Left lobe of liver (tissue), 2 donors: ENCODE measurements at regions not wholly inside any gene's neighbourhood (a gene's known extent, or its start where the extent isn't known, plus 50 kb on each side); places are given as distances from the start of the nearest gene placed in this dataset.

Source experiments
- ATAC-seq: fragments of 200-7000 bp; cut with Tn5 transposase; one replicate; pipeline ENCODE4 v1.9.1; 2020; ENCODE audit warnings: mild to moderate bottlenecking, moderate library complexity
- DNase-seq: peaks from one replicate; pipeline ENCODE4 v3.0.0-alpha.2; 2020; ENCODE audit warnings: low spot score
- donor health status: DM: no; HTN: no; CAD: no; lungs with moderate emphysema.
- donor health status: DM: no; HTN: yes; CAD: no.

- DNase-seq (no peak), ATAC-seq (peak; percentile 81)
These were observed 605.5 kb upstream of the SALL1 start for GRCh38 chr16:51756447-51757123.

GRCh38 chr16:51755577-51756355 is 604.7 kb upstream of the SALL1 start:
- DNase-seq (no peak), ATAC-seq (no peak)

GRCh38 chr16:51755039-51755501 is 604.0 kb upstream of the SALL1 start:
- ATAC-seq (no peak), DNase-seq (no peak)

- ATAC-seq (no peak), DNase-seq (no peak)
These were observed 602.5 kb upstream of the SALL1 start for GRCh38 chr16:51753467-51754127.

- DNase-seq = no peak
- ATAC-seq = no peak
These were observed 601.4 kb upstream of the SALL1 start for GRCh38 chr16:51752438-51752995.

GRCh38 chr16:51747329-51747728 is 596.3 kb upstream of the SALL1 start:
- no peak for ATAC-seq
- no peak for DNase-seq

GRCh38 chr16:51734220-51734619 is 583.1 kb upstream of the SALL1 start:
- DNase-seq = no peak
- no peak for ATAC-seq

- ATAC-seq = no peak
- DNase-seq = no peak
These were observed 582.1 kb upstream of the SALL1 start for GRCh38 chr16:51733181-51733580.

- ATAC-seq (no peak), DNase-seq (no peak)
These were observed 580.1 kb upstream of the SALL1 start for GRCh38 chr16:51731160-51731559.

GRCh38 chr16:51723036-51723724 is 572.1 kb upstream of the SALL1 start:
- DNase-seq (no peak), ATAC-seq (no peak)

- no peak for ATAC-seq
- DNase-seq = no peak
These were observed 571.4 kb upstream of the SALL1 start for GRCh38 chr16:51722467-51722866.

- no peak for ATAC-seq
- no peak for DNase-seq
These were observed 568.3 kb upstream of the SALL1 start for GRCh38 chr16:51719376-51719775.

GRCh38 chr16:51716195-51716594 is 565.1 kb upstream of the SALL1 start:
- no peak for ATAC-seq
- DNase-seq = no peak

GRCh38 chr16:51713502-51713901 is 562.4 kb upstream of the SALL1 start:
- ATAC-seq (no peak), DNase-seq (no peak)

GRCh38 chr16:51710905-51711563 is 560.0 kb upstream of the SALL1 start:
- DNase-seq (no peak), ATAC-seq (no peak)

GRCh38 chr16:51710186-51710585 is 559.1 kb upstream of the SALL1 start:
- no peak for DNase-seq
- ATAC-seq = no peak

- DNase-seq = no peak
- ATAC-seq = no peak
These were observed 557.8 kb upstream of the SALL1 start for GRCh38 chr16:51708861-51709260.

GRCh38 chr16:51707666-51708065 is 556.6 kb upstream of the SALL1 start:
- ATAC-seq (no peak), DNase-seq (no peak)

GRCh38 chr16:51705142-51705541 is 554.1 kb upstream of the SALL1 start:
- no peak for ATAC-seq
- DNase-seq = no peak

- no peak for DNase-seq
- ATAC-seq = no peak
These were observed 550.0 kb upstream of the SALL1 start for GRCh38 chr16:51701025-51701424.
